Colonic mucosa (tissue), 4 donors: ENCODE measurements at regions not wholly inside any gene's neighbourhood (a gene's known extent, or its start where the extent isn't known, plus 50 kb on each side); places are given as distances from the start of the nearest gene placed in this dataset.

Experiments used
- DNase-seq: peaks from one replicate; pipeline ENCODE4 v3.0.0-alpha.2; 2020
- H3K27ac ChIP-seq: fragments of 200-600 bp; one replicate; pipeline ENCODE4 v1.8.0; 2021
- H3K27me3 ChIP-seq: fragments of 200-600 bp; one replicate; pipeline ENCODE4 v1.8.0; 2021
- H3K36me3 ChIP-seq: fragments of 200-600 bp; one replicate; pipeline ENCODE4 v1.8.0; 2021
- H3K4me1 ChIP-seq: fragments of 200-600 bp; one replicate; pipeline ENCODE4 v1.8.0; 2021; ENCODE audit warnings: mild to moderate bottlenecking
- H3K4me3 ChIP-seq: fragments of 200-600 bp; one replicate; pipeline ENCODE4 v1.8.0; 2021
- H3K9ac ChIP-seq, 2 donors: one replicate each; pipeline ENCODE4 v1.7.0; 2013; ENCODE audit warnings: control low read depth in 2 of 2, low read depth in 2 of 2, low read length in 2 of 2
- H3K9me3 ChIP-seq: fragments of 200-600 bp; one replicate; pipeline ENCODE4 v1.8.0; 2021
- CTCF ChIP-seq: fragments of 200-600 bp; IDR thresholded peaks from one replicate; pipeline ENCODE4 v1.8.0; 2022; ENCODE audit warnings: antibody characterized with exemption, mild to moderate bottlenecking
- intact Hi-C: fragments of 100-400 bp; cut with DNase I; formaldehyde crosslinking; loops from one replicate; pipeline ENCODE4 v1.14.1; 2022
- donor health status: healthy.
- donor health status: DM: no; HTN: no; CAD: no.
- donor health status: DM: no; HTN: no; CAD: no.

GRCh38 chr3:105238367-105238766 is 128.3 kb upstream of the ALCAM start:
- no peak for TF ChIP-seq CTCF
- Histone ChIP-seq H3K27ac (no peak overlapping the region), H3K9ac (no peak overlapping the region), H3K9me3 (no peaks in the 10 kb centered on the region), H3K4me3 (no peak overlapping the region), H3K36me3 (no peaks in the 10 kb centered on the region), H3K4me1 (no peaks in the 10 kb centered on the region), H3K27me3 (no peaks in the 10 kb centered on the region)
- intact Hi-C loops: no loop called here
- DNase-seq: no peak

GRCh38 chr3:105243076-105243475 is 123.6 kb upstream of the ALCAM start:
- no peaks in the 10 kb centered on the region for H3K4me1 ChIP-seq
- H3K4me3 ChIP-seq: no peak overlapping the region
- intact Hi-C loops: no loop called here
- H3K9me3 ChIP-seq: no peaks in the 10 kb centered on the region
- H3K9ac ChIP-seq: no peak overlapping the region
- no peak for DNase-seq
- H3K36me3 ChIP-seq: no peaks in the 10 kb centered on the region
- no peaks in the 10 kb centered on the region for H3K27me3 ChIP-seq
- TF ChIP-seq CTCF: no peak
- H3K27ac ChIP-seq: no peak overlapping the region

- H3K4me3 ChIP-seq: no peak overlapping the region
- H3K9me3 ChIP-seq: no peaks in the 10 kb centered on the region
- H3K27me3 ChIP-seq: no peaks in the 10 kb centered on the region
- no peak overlapping the region for H3K9ac ChIP-seq
- no peak overlapping the region for H3K27ac ChIP-seq
- TF ChIP-seq CTCF: no peak
- intact Hi-C loops: no loop called here
- no peaks in the 10 kb centered on the region for H3K4me1 ChIP-seq
- no peaks in the 10 kb centered on the region for H3K36me3 ChIP-seq
- DNase-seq: no peak
Measured at GRCh38 chr3:105246536-105246935, 120.2 kb upstream of the ALCAM start.

- no peak overlapping the region for H3K4me3 ChIP-seq
- no peak overlapping the region for H3K27ac ChIP-seq
- H3K27me3 ChIP-seq: no peaks in the 10 kb centered on the region
- no peak for TF ChIP-seq CTCF
- H3K36me3 ChIP-seq: no peaks in the 10 kb centered on the region
- intact Hi-C loops: no loop called here
- no peaks in the 10 kb centered on the region for H3K4me1 ChIP-seq
- no peak overlapping the region for H3K9ac ChIP-seq
- no peak for DNase-seq
- no peaks in the 10 kb centered on the region for H3K9me3 ChIP-seq
Measured at GRCh38 chr3:105253225-105253624, 113.5 kb upstream of the ALCAM start.

GRCh38 chr3:105254154-105254553 is 112.6 kb upstream of the ALCAM start:
- no peaks in the 10 kb centered on the region for H3K4me1 ChIP-seq
- H3K4me3 ChIP-seq: no peak overlapping the region
- no peak for TF ChIP-seq CTCF
- intact Hi-C loops: no loop called here
- DNase-seq: no peak
- no peak overlapping the region for H3K27ac ChIP-seq
- H3K9me3 ChIP-seq: no peaks in the 10 kb centered on the region
- no peaks in the 10 kb centered on the region for H3K36me3 ChIP-seq
- no peaks in the 10 kb centered on the region for H3K27me3 ChIP-seq
- H3K9ac ChIP-seq: no peak overlapping the region

- intact Hi-C loops: no loop called here
- Histone ChIP-seq H3K27ac (no peak overlapping the region), H3K4me3 (no peak overlapping the region), H3K9me3 (no peaks in the 10 kb centered on the region), H3K4me1 (no peaks in the 10 kb centered on the region), H3K27me3 (no peaks in the 10 kb centered on the region), H3K9ac (no peak overlapping the region), H3K36me3 (no peaks in the 10 kb centered on the region)
- TF ChIP-seq CTCF: no peak
- no peak for DNase-seq
Measured at GRCh38 chr3:105255350-105255749, 111.4 kb upstream of the ALCAM start.
